HepG2 (cell line): ENCODE measurements at regions not wholly inside any gene's neighbourhood (a gene's known extent, or its start where the extent isn't known, plus 50 kb on each side); places are given as distances from the start of the nearest gene placed in this dataset.

Experiments used
- EP300 ChIP-seq, 3 experiments: sonication (generic) in 1 of 3; formaldehyde crosslinking in 1 of 3; IDR thresholded peaks; 2 replicates each; pipeline versions ENCODE4 v1.5.1 to v1.6.1; 2011 to 2020; ENCODE audit warnings: low read depth in 2 of 3, low read length in 2 of 3, borderline replicate concordance in 1 of 3, improper control_type of control experiment in 1 of 3, mild to moderate bottlenecking in 1 of 3, missing genetic modification reagents in 1 of 3, moderate library complexity in 1 of 3
- FOXP4 ChIP-seq: sonication (generic); formaldehyde crosslinking; IDR thresholded peaks from 2 replicates; pipeline ENCODE4 v1.4.0; 2020; ENCODE audit warnings: missing genetic modification reagents
- HIC2 ChIP-seq: sonication (generic); formaldehyde crosslinking; IDR thresholded peaks from 2 replicates; pipeline ENCODE4 v1.9.0; 2022; ENCODE audit warnings: low read depth, missing genetic modification reagents
- HMG20B ChIP-seq: conservative IDR thresholded peaks from 2 replicates; pipeline ENCODE4 v1.6.1; 2016; ENCODE audit warnings: missing genetic modification reagents, missing compliant biosample characterization
- HNF4A ChIP-seq: sonication (generic); formaldehyde crosslinking; IDR thresholded peaks from 2 replicates; pipeline ENCODE4 v1.4.0; 2020; ENCODE audit warnings: missing genetic modification reagents
- IKZF5 ChIP-seq: IDR thresholded peaks from 2 replicates; pipeline ENCODE4 v1.6.1; 2018; ENCODE audit warnings: missing genetic modification reagents, mild to moderate bottlenecking, missing compliant biosample characterization
- KAT7 ChIP-seq: IDR thresholded peaks from 2 replicates; pipeline ENCODE4 v1.6.1; 2018; ENCODE audit warnings: borderline replicate concordance, missing compliant biosample characterization
- KAT8 ChIP-seq: IDR thresholded peaks from 2 replicates; pipeline ENCODE4 v1.6.1; 2016; ENCODE audit warnings: missing genetic modification reagents, missing compliant biosample characterization
- KMT2B ChIP-seq: IDR thresholded peaks from 2 replicates; pipeline ENCODE4 v1.6.1; 2016; ENCODE audit warnings: missing genetic modification reagents, missing compliant biosample characterization
- MIXL1 ChIP-seq: IDR thresholded peaks from 2 replicates; pipeline ENCODE4 v1.6.1; 2016
- NCOA2 ChIP-seq: sonication (generic); formaldehyde crosslinking; IDR thresholded peaks from 2 replicates; pipeline ENCODE4 v1.8.0; 2022; ENCODE audit warnings: inconsistent platforms
- POGK ChIP-seq: sonication (generic); formaldehyde crosslinking; conservative IDR thresholded peaks from 2 replicates; pipeline ENCODE4 v1.8.0; 2022; ENCODE audit warnings: mild to moderate bottlenecking, moderate library complexity, missing genetic modification reagents
- PRDM10 ChIP-seq: sonication (generic); formaldehyde crosslinking; IDR thresholded peaks from 2 replicates; pipeline ENCODE4 v1.4.0; 2020; ENCODE audit warnings: low read depth, missing genetic modification reagents
- ZMYM3 ChIP-seq: sonication (generic); formaldehyde crosslinking; IDR thresholded peaks from 2 replicates; pipeline ENCODE4 v1.5.1; 2020; ENCODE audit warnings: mild to moderate bottlenecking, missing genetic modification reagents
- ZNF160 ChIP-seq: sonication (generic); formaldehyde crosslinking; IDR thresholded peaks from 2 replicates; pipeline ENCODE4 v1.8.0; 2022; ENCODE audit warnings: mild to moderate bottlenecking, inconsistent platforms, missing genetic modification reagents
- ZNF580 ChIP-seq: IDR thresholded peaks from 2 replicates; pipeline ENCODE4 v1.6.1; 2016; ENCODE audit warnings: low read depth, borderline replicate concordance
- ZNF792 ChIP-seq: IDR thresholded peaks from 2 replicates; pipeline ENCODE4 v1.6.1; 2016

GRCh38 chr15:53893468-53893867 is 84.8 kb upstream of the UNC13C start (continued):
- peak in 1 of 2 experiments; percentile 6; a peak in 1 of 4 replicates for TF ChIP-seq EP300 (IDR thresholded peaks at IDR 0.05; ENCODE audit: low read depth in 2 of 2, low read length in 2 of 2)
- peak; percentile 41; the same call in 1 of the 2 replicates for TF ChIP-seq EP300 (CRISPR knock-in tag; IDR thresholded peaks at IDR 0.05; ENCODE audit: borderline replicate concordance)
- TF ChIP-seq HMG20B = peak; percentile 39; the same call in 1 of the 2 replicates
- TF ChIP-seq HIC2 = 0 out of 2 replicates have a peak, but pooled peaks have one; percentile 54
- TF ChIP-seq KAT8 (CRISPR knock-in tag) = peak; percentile 52; the same call in 1 of the 2 replicates
- 0 out of 2 replicates have a peak, but pooled peaks have one; percentile 50 for TF ChIP-seq ZNF160 (CRISPR knock-in tag)
- TF ChIP-seq KMT2B (CRISPR knock-in tag) = peak; percentile 63; the same call in 1 of the 2 replicates
- TF ChIP-seq PRDM10 (CRISPR knock-in tag) = 0 out of 2 replicates have a peak, but pooled peaks have one; percentile 26
- 0 out of 2 replicates have a peak, but pooled peaks have one; percentile 23 for TF ChIP-seq POGK (CRISPR knock-in tag)
- TF ChIP-seq ZNF580 = peak; percentile 67; the same call in 1 of the 2 replicates
- peak; percentile 34; the same call in 1 of the 2 replicates for TF ChIP-seq HNF4A (CRISPR knock-in tag)
- 0 out of 2 replicates have a peak, but pooled peaks have one; percentile 31 for TF ChIP-seq MIXL1
- 0 out of 2 replicates have a peak, but pooled peaks have one; percentile 27 for TF ChIP-seq ZMYM3 (CRISPR knock-in tag)
- peak; percentile 80 for TF ChIP-seq FOXP4
- TF ChIP-seq ZNF792 (CRISPR knock-in tag) = peak; percentile 78
- TF ChIP-seq IKZF5 (CRISPR knock-in tag) = peak; percentile 47; the same call in 1 of the 2 replicates
- peak; percentile 27; the same call in 1 of the 2 replicates for TF ChIP-seq KAT7 (CRISPR knock-in tag)
- peak; percentile 45; the same call in 1 of the 2 replicates for TF ChIP-seq NCOA2 (CRISPR knock-in tag)
